GM19240 (cell line): ENCODE measurements at regions not wholly inside any gene's neighbourhood (a gene's known extent, or its start where the extent isn't known, plus 50 kb on each side); places are given as distances from the start of the nearest gene placed in this dataset.
"Not testable (repeated sequence)": the region's sequence is repeated elsewhere in the genome, so short reads cannot be mapped to it uniquely, and the experiment has no call there.

Experiments
- DNase-seq: peaks from one replicate; pipeline ENCODE4 v3.0.0; 2011; ENCODE audit warnings: low spot score; ENCODE audit not compliant: insufficient read length

- no peak for DNase-seq
Observed at GRCh38 chr1:47594627-47595026, 156.8 kb downstream of the FOXD2 start.

- DNase-seq, result no peak
Observed at GRCh38 chr1:47596328-47596727, 158.5 kb downstream of the FOXD2 start.

- no peak for DNase-seq
Observed at GRCh38 chr1:47598357-47598756, 160.5 kb downstream of the FOXD2 start.

- no peak for DNase-seq
Observed at GRCh38 chr1:47599777-47600176, 161.9 kb downstream of the FOXD2 start.

GRCh38 chr1:47602491-47602890 is 164.6 kb downstream of the FOXD2 start:
- DNase-seq, result not testable (repeated sequence)

GRCh38 chr1:47604869-47605268 is 167.0 kb downstream of the FOXD2 start:
- DNase-seq, result not testable (repeated sequence)

GRCh38 chr1:47608296-47608875 is 170.5 kb downstream of the FOXD2 start:
- no peak for DNase-seq

- DNase-seq, result no peak
Observed at GRCh38 chr1:47611992-47612391, 174.1 kb downstream of the FOXD2 start.

GRCh38 chr1:47612819-47613218 is 175.0 kb downstream of the FOXD2 start:
- DNase-seq, result no peak

- no peak for DNase-seq
Observed at GRCh38 chr1:47616036-47616435, 178.2 kb downstream of the FOXD2 start.

- DNase-seq, result no peak
Observed at GRCh38 chr1:47616906-47617305, 179.1 kb downstream of the FOXD2 start.

- no peak for DNase-seq
Observed at GRCh38 chr1:47617381-47618221, 179.8 kb downstream of the FOXD2 start.

- no peak for DNase-seq
Observed at GRCh38 chr1:47618222-47618720, 180.4 kb downstream of the FOXD2 start.

GRCh38 chr1:47618830-47619229 is 181.0 kb downstream of the FOXD2 start:
- DNase-seq, result no peak

- no peak for DNase-seq
Observed at GRCh38 chr1:47621483-47621882, 183.6 kb downstream of the FOXD2 start.

GRCh38 chr1:47621977-47622376 is 184.1 kb downstream of the FOXD2 start:
- no peak for DNase-seq

GRCh38 chr1:47622776-47623556 is 185.1 kb downstream of the FOXD2 start:
- no peak for DNase-seq

- DNase-seq, result no peak
Observed at GRCh38 chr1:47623557-47623940, 185.7 kb downstream of the FOXD2 start.

GRCh38 chr1:47624531-47624930 is 186.7 kb downstream of the FOXD2 start:
- DNase-seq, result no peak

GRCh38 chr1:47627016-47627415 is 189.2 kb downstream of the FOXD2 start:
- no peak for DNase-seq

GRCh38 chr1:47627471-47628370 is 189.9 kb downstream of the FOXD2 start:
- DNase-seq, result no peak
